ENCODE measurements at regions not wholly inside any gene's neighbourhood (a gene's known extent, or its start where the extent isn't known, plus 50 kb on each side); places are given as distances from the start of the nearest gene placed in this dataset.

DNA sequence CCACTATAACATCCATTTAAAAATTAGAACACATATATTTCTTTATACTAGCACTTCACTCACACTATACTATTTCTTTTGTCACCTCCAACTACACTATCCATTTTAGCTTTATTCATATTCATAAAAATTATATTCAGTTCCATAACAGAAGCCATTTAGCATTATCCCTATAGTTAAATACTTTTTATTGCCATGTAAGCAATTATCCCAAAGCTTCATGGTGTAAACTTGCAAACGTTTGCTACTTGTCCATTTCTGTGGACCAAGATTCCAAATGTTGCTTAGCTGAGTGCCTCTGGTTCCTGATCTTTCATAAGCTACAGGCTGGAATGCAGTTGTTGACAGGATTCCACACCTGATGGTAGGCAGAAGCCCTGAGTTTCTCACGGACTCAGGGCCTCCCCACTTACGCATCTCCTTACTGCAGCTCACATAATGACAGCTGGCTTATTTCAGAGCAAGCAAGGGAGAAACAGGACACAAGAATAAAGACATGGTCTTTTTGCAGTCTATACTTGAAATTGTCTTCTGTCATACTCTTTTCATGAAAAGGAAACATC lies 1584.8 kb downstream of the SLITRK5 start:
- TF ChIP-seq CTCF (IDR thresholded peaks at IDR 0.05; ENCODE audit: insufficient read depth, low read length, poor library complexity, severe bottlenecking) (no peak), EZH2phosphoT487 (conservative IDR thresholded peaks at IDR 0.05; ENCODE audit: low read length) (no peak)
